Tibial artery (tissue), 4 donors: ENCODE measurements at regions not wholly inside any gene's neighbourhood (a gene's known extent, or its start where the extent isn't known, plus 50 kb on each side); places are given as distances from the start of the nearest gene placed in this dataset.

ENCODE experiments used
- DNase-seq, 2 donors: peaks; one replicate each; pipeline ENCODE4 v3.0.0-alpha.2; 2019
- H3K27ac ChIP-seq, 2 donors: fragments of 200-600 bp; sonication (generic) in 1 of 2; 1 replicate in 1 of 2; 2 replicates in 1 of 2; pipeline ENCODE4 v1.5.1; 2018 to 2019; ENCODE audit warnings: mild to moderate bottlenecking in 1 of 2
- H3K27me3 ChIP-seq, 2 donors: fragments of 200-600 bp; sonication (generic) in 1 of 2; one replicate each; pipeline versions ENCODE4 v1.5.1 to v1.6.0; 2016 to 2019
- H3K36me3 ChIP-seq, 3 donors: fragments of 200-600 bp; sonication (generic) in 2 of 3; one replicate each; pipeline ENCODE4 v1.5.1; 2016 to 2019; ENCODE audit warnings: mild to moderate bottlenecking in 2 of 3
- H3K4me1 ChIP-seq, 4 donors: fragments of 200-600 bp; sonication (generic) in 2 of 4; 1 replicate in 3 of 4; 2 replicates in 1 of 4; pipeline ENCODE4 v1.5.1; 2016 to 2019
- H3K4me3 ChIP-seq, 2 donors: fragments of 200-600 bp; sonication (generic) in 1 of 2; 1 replicate in 1 of 2; 2 replicates in 1 of 2; pipeline ENCODE4 v1.5.1; 2018 to 2019; ENCODE audit warnings: mild to moderate bottlenecking in 2 of 2
- H3K9me3 ChIP-seq, 3 donors: fragments of 200-600 bp; sonication (generic) in 1 of 3; one replicate each; pipeline ENCODE4 v1.5.1; 2016 to 2019
- intact Hi-C: fragments of 100-400 bp; cut with DNase I; formaldehyde crosslinking; loops from one replicate; pipeline ENCODE4 v1.15.0; 2023; ENCODE audit warnings: low total_unique reads
- TF ChIP-seq, protein P1 (sequence below), 2 experiments: fragments of 200-600 bp in 1 of 2; fragments of 450-650 bp in 1 of 2; IDR thresholded peaks; one replicate each; pipeline ENCODE4 v1.5.1; 2017 to 2019; ENCODE audit warnings: antibody characterized with exemption in 2 of 2, mild to moderate bottlenecking in 1 of 2, moderate library complexity in 1 of 2

DNA sequence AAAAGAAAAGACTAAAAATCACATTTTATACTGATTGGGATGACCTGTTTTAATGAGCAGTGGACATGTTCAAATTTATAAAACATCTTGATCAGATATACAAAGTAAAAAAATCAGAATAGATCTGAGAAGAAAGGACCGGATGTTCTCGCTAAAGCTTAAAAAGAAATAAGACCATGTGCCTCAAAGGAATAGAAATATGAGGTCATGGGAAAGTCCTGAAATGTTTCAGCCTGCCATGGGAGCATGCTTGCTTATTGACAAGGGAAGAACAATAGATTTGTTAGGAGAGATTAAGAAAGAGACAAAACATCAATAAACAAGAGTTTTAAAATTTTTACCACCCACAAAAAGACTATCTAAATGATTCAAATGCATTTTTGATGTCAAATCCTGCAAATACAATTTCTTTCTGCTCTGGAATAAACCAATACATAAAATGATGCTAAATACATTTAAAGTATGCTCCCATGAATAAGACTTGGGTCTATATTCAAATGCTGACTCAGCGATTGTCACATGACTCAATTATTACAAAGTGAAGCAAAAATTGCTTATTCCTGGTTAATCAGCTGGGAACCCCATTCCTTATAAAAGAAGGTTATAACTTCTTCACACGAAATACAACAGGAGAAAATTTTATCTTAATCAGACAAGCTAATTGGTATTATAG, 633.9 kb upstream of the PKDCC start:
- no peaks in the 10 kb centered on the region for H3K9me3 ChIP-seq
- no peaks in the 10 kb centered on the region for H3K27me3 ChIP-seq
- TF ChIP-seq, protein P1, sequence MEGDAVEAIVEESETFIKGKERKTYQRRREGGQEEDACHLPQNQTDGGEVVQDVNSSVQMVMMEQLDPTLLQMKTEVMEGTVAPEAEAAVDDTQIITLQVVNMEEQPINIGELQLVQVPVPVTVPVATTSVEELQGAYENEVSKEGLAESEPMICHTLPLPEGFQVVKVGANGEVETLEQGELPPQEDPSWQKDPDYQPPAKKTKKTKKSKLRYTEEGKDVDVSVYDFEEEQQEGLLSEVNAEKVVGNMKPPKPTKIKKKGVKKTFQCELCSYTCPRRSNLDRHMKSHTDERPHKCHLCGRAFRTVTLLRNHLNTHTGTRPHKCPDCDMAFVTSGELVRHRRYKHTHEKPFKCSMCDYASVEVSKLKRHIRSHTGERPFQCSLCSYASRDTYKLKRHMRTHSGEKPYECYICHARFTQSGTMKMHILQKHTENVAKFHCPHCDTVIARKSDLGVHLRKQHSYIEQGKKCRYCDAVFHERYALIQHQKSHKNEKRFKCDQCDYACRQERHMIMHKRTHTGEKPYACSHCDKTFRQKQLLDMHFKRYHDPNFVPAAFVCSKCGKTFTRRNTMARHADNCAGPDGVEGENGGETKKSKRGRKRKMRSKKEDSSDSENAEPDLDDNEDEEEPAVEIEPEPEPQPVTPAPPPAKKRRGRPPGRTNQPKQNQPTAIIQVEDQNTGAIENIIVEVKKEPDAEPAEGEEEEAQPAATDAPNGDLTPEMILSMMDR (IDR thresholded peaks at IDR 0.05): no peak
- intact Hi-C loops: loop anchor here (5.0 kb wide), 1 partner anchor 283 kb away; no protein-coding TSS in a partner anchor
- no peak for DNase-seq
- no peaks in the 10 kb centered on the region for H3K36me3 ChIP-seq
- H3K4me1 ChIP-seq: no peaks in the 10 kb centered on the region
- no peak overlapping the region for H3K4me3 ChIP-seq
- no peak overlapping the region for H3K27ac ChIP-seq

DNA sequence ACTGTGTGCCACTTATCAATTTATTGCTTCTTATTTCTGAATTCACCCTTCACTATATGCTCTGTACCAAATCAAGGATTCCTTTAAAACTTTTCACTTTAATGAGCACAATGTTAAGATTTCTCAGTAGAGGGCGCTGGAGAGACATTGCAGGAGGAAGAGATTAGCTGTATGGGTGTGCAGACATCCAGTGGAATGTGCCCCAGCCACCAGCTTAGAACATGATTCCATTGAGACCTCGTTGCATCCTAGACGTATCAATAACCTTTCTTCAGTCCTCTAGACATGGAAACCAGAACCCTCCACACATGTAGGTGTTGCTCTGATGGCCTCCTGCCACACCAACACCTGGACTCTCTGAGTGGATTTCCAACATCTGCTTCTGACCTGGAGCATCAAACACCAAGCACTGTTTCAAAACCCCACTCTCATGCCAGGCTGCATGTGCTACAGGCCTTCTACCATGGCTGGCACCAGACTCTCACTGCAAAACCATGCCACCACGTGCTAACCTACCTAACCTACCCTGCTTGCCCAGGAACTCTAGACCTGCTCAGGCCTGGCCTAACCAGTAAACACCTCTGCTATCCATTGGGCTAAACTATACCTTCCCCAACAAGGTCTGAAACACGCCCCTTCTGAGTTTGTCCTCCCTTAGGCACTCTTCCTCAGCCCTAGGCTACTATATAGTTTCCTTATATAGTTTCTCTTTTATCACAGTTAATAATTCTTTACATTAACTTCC, 633.2 kb upstream of the PKDCC start:
- H3K4me1 ChIP-seq: no peaks in the 10 kb centered on the region
- no peak overlapping the region for H3K4me3 ChIP-seq
- TF ChIP-seq, protein P1 (IDR thresholded peaks at IDR 0.05): peak; percentile 43 to 46
- DNase-seq: no peak
- no peaks in the 10 kb centered on the region for H3K27me3 ChIP-seq
- H3K27ac ChIP-seq: no peak overlapping the region
- intact Hi-C loops: loop anchor here (5.0 kb wide), 1 partner anchor 283 kb away; no protein-coding TSS in a partner anchor
- H3K36me3 ChIP-seq: no peaks in the 10 kb centered on the region
- no peaks in the 10 kb centered on the region for H3K9me3 ChIP-seq

DNA sequence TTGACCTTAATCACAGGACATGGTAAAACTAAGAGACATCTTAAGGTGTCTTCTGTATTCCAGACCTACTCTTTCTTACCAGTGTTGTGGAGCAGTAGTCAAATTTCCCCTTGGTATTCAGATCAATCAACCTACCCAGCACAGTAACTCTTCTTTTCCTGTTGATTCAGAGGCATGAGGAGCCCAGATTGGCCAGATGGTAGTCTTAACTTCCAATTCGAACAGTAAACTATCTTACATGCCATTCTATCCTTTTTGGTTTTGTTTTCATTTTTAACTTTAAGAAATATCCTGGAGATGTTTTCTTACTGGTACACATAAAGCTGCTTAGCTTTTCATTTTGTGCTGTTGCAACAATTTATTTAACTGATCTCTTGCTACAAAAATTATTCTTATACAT, 630.3 kb upstream of the PKDCC start:
- Histone ChIP-seq H3K27ac (no peak overlapping the region), H3K9me3 (no peaks in the 10 kb centered on the region), H3K27me3 (no peaks in the 10 kb centered on the region), H3K36me3 (no peaks in the 10 kb centered on the region), H3K4me1 (peaks cover 0 to 8% (median 3%) of the 10 kb centered on the region in 4 donors), H3K4me3 (no peak overlapping the region)
- DNase-seq: no peak
- TF ChIP-seq, protein P1 (IDR thresholded peaks at IDR 0.05): no peak
- intact Hi-C loops: no loop called here

DNA sequence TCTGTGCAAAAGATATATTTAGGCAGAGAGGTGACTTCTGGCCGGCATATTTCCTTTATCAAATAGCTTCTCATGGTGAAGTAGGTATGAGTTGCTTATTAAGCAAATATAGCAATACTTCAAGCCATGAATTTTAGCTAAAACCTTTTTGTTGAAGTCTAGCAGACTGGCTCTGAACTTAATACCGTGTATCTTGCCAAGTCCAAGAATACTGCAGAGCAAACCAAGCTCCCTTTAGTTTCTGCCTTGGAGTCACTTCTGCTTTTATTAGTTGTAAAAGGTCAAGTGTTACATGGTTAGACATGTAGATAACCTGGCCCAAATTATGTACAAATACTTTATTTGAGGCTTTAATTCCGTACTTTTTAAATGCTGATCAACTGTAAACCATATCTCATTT, 627.6 kb upstream of the PKDCC start:
- intact Hi-C loops: no loop called here
- H3K27me3 ChIP-seq: no peaks in the 10 kb centered on the region
- TF ChIP-seq, protein P1 (IDR thresholded peaks at IDR 0.05): no peak
- no peaks in the 10 kb centered on the region for H3K9me3 ChIP-seq
- H3K27ac ChIP-seq: no peak overlapping the region
- no peak overlapping the region for H3K4me3 ChIP-seq
- no peaks in the 10 kb centered on the region for H3K36me3 ChIP-seq
- peaks cover 0 to 8% (median 3%) of the 10 kb centered on the region in 4 donors for H3K4me1 ChIP-seq
- DNase-seq: no peak

DNA sequence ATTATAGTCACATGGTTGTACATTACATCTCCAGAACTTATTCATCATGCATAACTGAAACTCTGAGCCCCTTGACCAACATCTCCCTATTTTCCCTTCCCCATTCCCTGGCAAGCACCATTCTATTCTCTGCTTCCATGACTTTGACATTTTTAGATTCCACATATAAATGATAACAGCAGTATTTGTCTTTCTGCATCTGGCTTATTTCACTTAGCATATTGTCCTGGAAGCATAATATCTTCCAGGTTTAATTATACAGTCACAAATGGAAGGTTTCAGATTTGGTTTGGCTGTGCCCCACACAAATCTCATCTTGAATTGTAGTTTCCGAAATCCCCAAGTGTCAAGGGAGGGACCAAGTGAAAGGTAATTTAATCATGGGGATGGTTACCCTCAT, 626.9 kb upstream of the PKDCC start:
- Histone ChIP-seq H3K4me1 (peaks cover 0 to 8% (median 3%) of the 10 kb centered on the region in 4 donors), H3K9me3 (no peaks in the 10 kb centered on the region), H3K4me3 (no peak overlapping the region), H3K27ac (no peak overlapping the region), H3K36me3 (no peaks in the 10 kb centered on the region), H3K27me3 (no peaks in the 10 kb centered on the region)
- no peak for DNase-seq
- intact Hi-C loops: no loop called here
- TF ChIP-seq, protein P1 (IDR thresholded peaks at IDR 0.05): no peak
